ENCODE measurements at regions not wholly inside any gene's neighbourhood (a gene's known extent, or its start where the extent isn't known, plus 50 kb on each side); places are given as distances from the start of the nearest gene placed in this dataset.
"Not testable (repeated sequence)": the region's sequence is repeated elsewhere in the genome, so short reads cannot be mapped to it uniquely, and the experiment has no call there.

- DNase-seq (ENCODE audit: low read depth, low spot score), result peak; percentile 19
Measured at GRCh38 chr11:71638801-71639519, 56.3 kb upstream of the KRTAP5-11 start.

GRCh38 chr11:71639520-71639849, 56.8 kb upstream of the KRTAP5-11 start:
- not testable (repeated sequence) for DNase-seq (ENCODE audit: low read depth, low spot score)

- DNase-seq (ENCODE audit: low read depth, low spot score), result not testable (repeated sequence)
Measured at GRCh38 chr11:71639916-71640315, 57.2 kb upstream of the KRTAP5-11 start.

GRCh38 chr11:71647078-71647477, 64.4 kb upstream of the KRTAP5-11 start:
- not testable (repeated sequence) for DNase-seq (ENCODE audit: low read depth, low spot score)

- DNase-seq (ENCODE audit: low read depth, low spot score), result not testable (repeated sequence)
Measured at GRCh38 chr11:71652998-71653397, 70.3 kb upstream of the KRTAP5-11 start.

- not testable (repeated sequence) for DNase-seq (ENCODE audit: low read depth, low spot score)
Measured at GRCh38 chr11:71654423-71654822, 71.7 kb upstream of the KRTAP5-11 start.

GRCh38 chr11:71655041-71655440, 72.4 kb upstream of the KRTAP5-11 start:
- not testable (repeated sequence) for DNase-seq (ENCODE audit: low read depth, low spot score)

- not testable (repeated sequence) for DNase-seq (ENCODE audit: low read depth, low spot score)
Measured at GRCh38 chr11:71656513-71656912, 73.8 kb upstream of the KRTAP5-11 start.

GRCh38 chr11:71664941-71665340, 82.3 kb upstream of the KRTAP5-11 start:
- DNase-seq (ENCODE audit: low read depth, low spot score), result not testable (repeated sequence)

- not testable (repeated sequence) for DNase-seq (ENCODE audit: low read depth, low spot score)
Measured at GRCh38 chr11:71698110-71698509, 115.4 kb upstream of the KRTAP5-11 start.

GRCh38 chr11:71698961-71699360, 116.3 kb upstream of the KRTAP5-11 start:
- DNase-seq (ENCODE audit: low read depth, low spot score), result not testable (repeated sequence)

GRCh38 chr11:71701435-71702291, 119.0 kb upstream of the KRTAP5-11 start:
- DNase-seq (ENCODE audit: low read depth, low spot score), result not testable (repeated sequence)

GRCh38 chr11:71705086-71705737, 122.5 kb upstream of the KRTAP5-11 start:
- DNase-seq (ENCODE audit: low read depth, low spot score), result not testable (repeated sequence)

- not testable (repeated sequence) for DNase-seq (ENCODE audit: low read depth, low spot score)
Measured at GRCh38 chr11:71705738-71706432, 123.2 kb upstream of the KRTAP5-11 start.

- not testable (repeated sequence) for DNase-seq (ENCODE audit: low read depth, low spot score)
Measured at GRCh38 chr11:71707083-71707482, 124.4 kb upstream of the KRTAP5-11 start.

GRCh38 chr11:71709541-71709940, 123.5 kb upstream of the DEFB108B start:
- not testable (repeated sequence) for DNase-seq (ENCODE audit: low read depth, low spot score)

GRCh38 chr11:71710171-71710671, 122.8 kb upstream of the DEFB108B start:
- DNase-seq (ENCODE audit: low read depth, low spot score), result peak; percentile 13

GRCh38 chr11:71710701-71711385, 122.2 kb upstream of the DEFB108B start:
- not testable (repeated sequence) for DNase-seq (ENCODE audit: low read depth, low spot score)

GRCh38 chr11:71712350-71712749, 120.7 kb upstream of the DEFB108B start:
- not testable (repeated sequence) for DNase-seq (ENCODE audit: low read depth, low spot score)

- not testable (repeated sequence) for DNase-seq (ENCODE audit: low read depth, low spot score)
Measured at GRCh38 chr11:71712846-71713245, 120.2 kb upstream of the DEFB108B start.

- not testable (repeated sequence) for DNase-seq (ENCODE audit: low read depth, low spot score)
Measured at GRCh38 chr11:71714510-71714909, 118.5 kb upstream of the DEFB108B start.

Measured in activated CD4-positive, CD25-positive, alpha-beta regulatory T cell treated with anti-CD3 and anti-CD28 coated beads, Interleukin-2, amount 50 U/mL, for 16 hours (primary cell).